RWPE1 (cell line): ENCODE measurements at regions not wholly inside any gene's neighbourhood (a gene's known extent, or its start where the extent isn't known, plus 50 kb on each side); places are given as distances from the start of the nearest gene placed in this dataset.

ENCODE experiments used
- CTCF ChIA-PET: fragments of 350-600 bp; sonication (Branson Sonifier 250); formaldehyde crosslinking; extraction: SDS; loops from one replicate; lab custom pipeline; 2021; lab: Yijun Ruan, JAX
- POLR2A ChIA-PET: fragments of 400-600 bp; formaldehyde crosslinking; extraction: SDS; loops from one replicate; lab custom pipeline; 2020; ENCODE audit warnings: antibody characterized with exemption; ENCODE audit not compliant: low non-redundant PET; lab: Yijun Ruan, JAX
- DNase-seq: peaks from one replicate; pipeline ENCODE4 v3.0.0; 2012; ENCODE audit warnings: low spot score
- H3K27ac ChIP-seq: fragments of 450-650 bp; 2 replicates; pipeline ENCODE4 v1.5.1; 2017
- CTCF ChIP-seq: fragments of 450-650 bp; conservative IDR thresholded peaks from 2 replicates; pipeline ENCODE4 v1.5.1; 2017; ENCODE audit warnings: low read depth, mild to moderate bottlenecking

- H3K27ac ChIP-seq = no peak overlapping the region
- CTCF ChIA-PET = no interaction called here
- POLR2A ChIA-PET = no interaction called here
- no peak for TF ChIP-seq CTCF
- no peak for DNase-seq
Observed at GRCh38 chr21:16863908-16864307, 648.9 kb upstream of the CXADR start.

- ChIA-PET CTCF (no interaction called here), POLR2A (no interaction called here)
- TF ChIP-seq CTCF = no peak
- H3K27ac ChIP-seq = no peak overlapping the region
- no peak for DNase-seq
Observed at GRCh38 chr21:16865632-16866031, 647.2 kb upstream of the CXADR start.

GRCh38 chr21:16866851-16867250 is 646.0 kb upstream of the CXADR start:
- no peak for TF ChIP-seq CTCF
- H3K27ac ChIP-seq = no peak overlapping the region
- CTCF ChIA-PET = no interaction called here
- DNase-seq = no peak
- POLR2A ChIA-PET = no interaction called here

GRCh38 chr21:16870103-16870502 is 642.7 kb upstream of the CXADR start:
- POLR2A ChIA-PET = no interaction called here

GRCh38 chr21:16872616-16873015 is 640.2 kb upstream of the CXADR start:
- no peak for TF ChIP-seq CTCF
- no peak for DNase-seq
- no peak overlapping the region for H3K27ac ChIP-seq
- CTCF ChIA-PET = no interaction called here
- POLR2A ChIA-PET = no interaction called here

More at GRCh38 chr21:16870103-16870502, 642.7 kb upstream of the CXADR start:
- CTCF ChIA-PET = no interaction called here
- TF ChIP-seq CTCF = no peak
- no peak overlapping the region for H3K27ac ChIP-seq
- DNase-seq = no peak

GRCh38 chr21:16873176-16873575 is 639.7 kb upstream of the CXADR start:
- ChIA-PET POLR2A (no interaction called here), CTCF (no interaction called here)
- H3K27ac ChIP-seq = no peak overlapping the region
- DNase-seq = no peak
- TF ChIP-seq CTCF = no peak

- DNase-seq = no peak
- TF ChIP-seq CTCF = no peak
- POLR2A ChIA-PET = no interaction called here
- no peak overlapping the region for H3K27ac ChIP-seq
- CTCF ChIA-PET = no interaction called here
Observed at GRCh38 chr21:16873596-16873995, 639.2 kb upstream of the CXADR start.
